Activated T-cell treated with anti-CD3 and anti-CD28 coated beads, Interleukin-2, amount 50 U/mL, for 4 hours (primary cell): ENCODE measurements at regions not wholly inside any gene's neighbourhood (a gene's known extent, or its start where the extent isn't known, plus 50 kb on each side); places are given as distances from the start of the nearest gene placed in this dataset.

ENCODE experiments used
- ATAC-seq, 2 donors: fragments of 200-7000 bp; cut with Tn5 transposase; one replicate each; pipeline ENCODE4 v1.10.0; 2021
- DNase-seq: peaks from one replicate; pipeline ENCODE4 v3.0.0-alpha.2; 2020
- H3K27me3 Mint-ChIP-seq: one replicate; pipeline ENCODE4 v1.8.0; 2021; ENCODE audit warnings: low read depth, mixed read lengths
- H3K36me3 Mint-ChIP-seq: one replicate; pipeline ENCODE4 v1.8.0; 2022; ENCODE audit warnings: mixed read lengths; ENCODE audit not compliant: insufficient read depth
- H3K4me1 Mint-ChIP-seq: one replicate; pipeline ENCODE4 v1.8.0; 2021; ENCODE audit warnings: low read depth, mixed read lengths
- H3K4me3 Mint-ChIP-seq: one replicate; pipeline ENCODE4 v1.8.0; 2021; ENCODE audit warnings: mild to moderate bottlenecking, moderate library complexity, mixed read lengths
- H3K9me3 Mint-ChIP-seq: one replicate; pipeline ENCODE4 v1.8.0; 2021; ENCODE audit warnings: mixed read lengths

DNA sequence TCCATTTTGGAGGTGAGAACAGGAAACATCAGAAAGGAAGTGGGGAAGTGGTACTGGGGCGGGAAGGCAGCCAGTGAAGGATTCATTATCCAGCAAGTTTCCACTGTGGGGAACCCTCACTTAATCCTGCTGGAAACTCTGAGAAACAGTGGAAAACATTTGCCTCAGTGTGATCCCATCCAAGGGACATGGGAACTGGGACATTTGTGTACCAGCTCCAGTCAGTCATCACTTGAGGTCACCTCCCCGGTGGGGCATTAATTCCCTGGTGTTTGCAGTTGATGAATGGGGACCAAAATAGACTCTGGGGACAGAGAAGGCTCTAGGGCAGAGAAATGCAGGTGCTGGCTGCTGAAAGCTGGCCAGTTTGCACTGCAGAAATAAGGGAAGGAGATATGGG lies 599.9 kb downstream of the BUD13 start:
- H3K27me3 Mint-ChIP-seq, result peaks cover 2% of the 10 kb centered on the region
- no peaks in the 10 kb centered on the region for H3K4me1 Mint-ChIP-seq
- ATAC-seq, result no peak
- H3K36me3 Mint-ChIP-seq, result no peaks in the 10 kb centered on the region
- DNase-seq, result no peak
- no peak overlapping the region for H3K4me3 Mint-ChIP-seq
- no peaks in the 10 kb centered on the region for H3K9me3 Mint-ChIP-seq

- Mint-ChIP-seq H3K4me1 (no peaks in the 10 kb centered on the region), H3K9me3 (no peaks in the 10 kb centered on the region), H3K4me3 (no peak overlapping the region), H3K36me3 (no peaks in the 10 kb centered on the region), H3K27me3 (peaks cover 2% of the 10 kb centered on the region)
- ATAC-seq (no peak), DNase-seq (no peak)
Measured at GRCh38 chr11:116172156-116172555, 600.6 kb downstream of the BUD13 start.

DNA sequence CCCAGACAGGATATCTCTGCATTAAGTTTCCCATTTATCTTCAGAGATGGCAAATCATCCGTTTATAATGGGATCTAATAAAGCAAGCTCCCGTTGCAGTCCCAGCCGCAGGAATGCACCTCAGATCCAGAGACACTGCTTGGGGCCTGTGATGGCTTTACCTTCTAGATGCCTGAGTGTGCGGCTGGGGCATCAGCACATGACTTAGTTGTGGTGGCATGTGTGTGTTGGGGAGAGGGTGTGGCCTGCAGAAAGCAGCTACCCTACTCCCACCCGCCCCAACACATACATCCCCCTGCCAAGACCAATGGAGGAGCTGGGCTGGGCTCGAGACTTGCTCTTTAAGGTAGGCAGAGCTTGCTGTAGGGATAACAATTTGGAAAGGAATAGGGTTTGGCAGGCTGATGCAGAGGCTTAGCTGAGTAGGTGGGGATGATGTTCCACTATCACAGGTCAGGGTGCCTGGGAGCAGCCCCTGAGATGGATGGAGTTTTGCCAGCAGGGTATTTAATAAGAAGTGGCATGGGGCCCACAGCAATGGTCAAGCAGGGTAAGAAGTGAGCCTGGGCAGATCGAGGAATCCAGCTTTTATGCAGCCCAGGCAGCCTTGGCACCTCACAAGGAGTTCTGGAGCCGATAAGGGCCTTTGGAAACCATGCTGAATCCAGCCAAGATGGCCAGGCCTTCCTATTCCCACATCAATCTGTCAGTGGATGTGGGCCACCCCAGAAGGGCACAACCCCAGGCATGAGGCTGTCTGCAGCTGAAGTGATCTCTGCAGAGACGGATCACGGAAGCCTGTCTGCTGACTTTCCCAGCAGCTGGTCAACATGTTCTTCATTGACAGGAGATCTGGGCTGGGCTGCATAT lies 601.3 kb downstream of the BUD13 start:
- no peak for DNase-seq
- Mint-ChIP-seq H3K4me3 (no peak overlapping the region), H3K4me1 (no peaks in the 10 kb centered on the region), H3K9me3 (no peaks in the 10 kb centered on the region), H3K36me3 (no peaks in the 10 kb centered on the region), H3K27me3 (peaks cover 2% of the 10 kb centered on the region)
- no peak for ATAC-seq

DNA sequence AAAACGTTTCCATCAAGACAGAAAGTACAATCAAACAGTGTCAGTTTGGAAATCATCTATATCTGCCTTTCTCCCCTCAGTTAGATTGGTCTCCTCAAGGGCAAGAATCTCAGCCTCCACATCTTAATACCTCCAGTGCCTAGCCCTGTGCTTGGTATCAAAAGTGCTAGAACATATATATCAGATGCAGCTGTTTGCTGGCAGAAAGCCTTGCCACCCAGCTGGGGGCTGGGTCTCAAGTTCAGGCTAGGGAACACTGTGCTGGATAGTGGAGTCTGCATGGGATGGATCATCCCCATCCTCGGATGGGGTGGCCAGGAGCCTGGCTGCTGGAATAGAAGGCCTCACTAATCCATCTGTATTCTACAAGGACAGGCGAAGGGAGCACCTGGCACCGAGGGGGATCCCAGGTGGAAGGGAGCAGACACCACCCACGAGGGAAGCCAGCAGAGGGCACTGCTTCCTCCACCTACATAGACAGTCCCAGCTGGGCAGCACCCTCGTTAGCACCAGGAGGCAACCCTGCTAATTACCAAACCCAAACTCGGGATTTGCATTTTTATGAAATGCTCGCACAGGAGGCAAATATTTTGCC lies 602.2 kb downstream of the BUD13 start:
- Mint-ChIP-seq H3K36me3 (no peaks in the 10 kb centered on the region), H3K4me3 (no peak overlapping the region), H3K9me3 (no peaks in the 10 kb centered on the region), H3K4me1 (no peaks in the 10 kb centered on the region), H3K27me3 (peaks cover 2% of the 10 kb centered on the region)
- ATAC-seq (no peak), DNase-seq (no peak)

DNA sequence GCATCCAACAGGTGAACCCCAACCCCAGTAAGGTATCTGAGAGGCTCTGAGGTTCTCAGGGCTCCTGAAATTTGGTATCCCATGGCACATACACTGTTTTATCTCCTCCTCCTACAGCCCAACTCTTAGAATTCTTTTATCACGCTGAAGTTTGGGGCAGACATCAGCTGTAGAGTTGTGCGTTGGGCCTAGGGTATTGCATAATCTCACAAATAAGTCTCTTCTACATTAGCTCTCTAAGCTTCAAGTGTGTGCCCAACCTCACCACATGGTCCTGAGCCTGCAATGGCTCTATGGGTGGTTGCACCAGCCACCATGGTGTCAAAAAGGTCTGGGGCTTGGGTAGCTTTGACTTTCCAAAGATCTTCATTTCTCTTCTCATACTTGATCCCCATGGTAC lies 603.0 kb downstream of the BUD13 start:
- Mint-ChIP-seq H3K4me3 (no peak overlapping the region), H3K27me3 (peaks cover 2% of the 10 kb centered on the region), H3K4me1 (no peaks in the 10 kb centered on the region), H3K36me3 (no peaks in the 10 kb centered on the region), H3K9me3 (peaks cover 3% of the 10 kb centered on the region)
- no peak for DNase-seq
- no peak for ATAC-seq

- H3K9me3 Mint-ChIP-seq, result peaks cover 3% of the 10 kb centered on the region
- H3K4me3 Mint-ChIP-seq, result no peak overlapping the region
- ATAC-seq (no peak), DNase-seq (no peak)
- peaks cover 1% of the 10 kb centered on the region for H3K27me3 Mint-ChIP-seq
- no peaks in the 10 kb centered on the region for H3K4me1 Mint-ChIP-seq
- no peaks in the 10 kb centered on the region for H3K36me3 Mint-ChIP-seq
Measured at GRCh38 chr11:116168459-116168787, 604.4 kb downstream of the BUD13 start.

GRCh38 chr11:116167706-116168458 lies 604.9 kb downstream of the BUD13 start:
- Mint-ChIP-seq H3K4me1 (no peaks in the 10 kb centered on the region), H3K9me3 (peaks cover 3% of the 10 kb centered on the region), H3K36me3 (no peaks in the 10 kb centered on the region), H3K4me3 (no peak overlapping the region), H3K27me3 (peaks cover 5% of the 10 kb centered on the region)
- ATAC-seq (no peak), DNase-seq (no peak)

- ATAC-seq (no peak), DNase-seq (no peak)
- H3K27me3 Mint-ChIP-seq, result peaks cover 5% of the 10 kb centered on the region
- H3K36me3 Mint-ChIP-seq, result no peaks in the 10 kb centered on the region
- no peaks in the 10 kb centered on the region for H3K4me1 Mint-ChIP-seq
- H3K4me3 Mint-ChIP-seq, result no peak overlapping the region
- peaks cover 3% of the 10 kb centered on the region for H3K9me3 Mint-ChIP-seq
Measured at GRCh38 chr11:116166573-116167465, 606.0 kb downstream of the BUD13 start.

DNA sequence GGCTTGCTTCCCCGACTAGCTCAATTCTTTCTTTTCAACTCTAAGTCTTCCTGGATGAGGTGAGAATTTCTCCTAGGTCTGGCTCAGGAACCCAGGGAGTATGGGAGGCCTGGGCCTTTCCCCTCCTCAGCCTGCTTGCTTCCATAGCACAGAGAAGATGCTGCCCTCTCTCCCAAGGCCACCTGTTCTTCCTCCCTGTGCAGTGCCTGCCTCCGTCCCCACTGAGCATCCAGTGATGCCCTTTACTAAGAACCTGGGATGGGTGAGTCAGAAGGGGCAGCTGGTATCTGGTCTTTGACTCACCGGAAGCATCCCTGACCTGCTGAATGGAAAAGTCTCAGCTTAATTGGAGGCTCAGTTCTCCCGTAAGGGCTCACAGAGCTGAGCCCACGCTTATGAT lies 607.9 kb downstream of the BUD13 start:
- ATAC-seq (no peak), DNase-seq (no peak)
- peaks cover 5% of the 10 kb centered on the region for H3K27me3 Mint-ChIP-seq
- no peaks in the 10 kb centered on the region for H3K4me1 Mint-ChIP-seq
- H3K4me3 Mint-ChIP-seq, result no peak overlapping the region
- H3K9me3 Mint-ChIP-seq, result peaks cover 3% of the 10 kb centered on the region
- no peaks in the 10 kb centered on the region for H3K36me3 Mint-ChIP-seq

DNA sequence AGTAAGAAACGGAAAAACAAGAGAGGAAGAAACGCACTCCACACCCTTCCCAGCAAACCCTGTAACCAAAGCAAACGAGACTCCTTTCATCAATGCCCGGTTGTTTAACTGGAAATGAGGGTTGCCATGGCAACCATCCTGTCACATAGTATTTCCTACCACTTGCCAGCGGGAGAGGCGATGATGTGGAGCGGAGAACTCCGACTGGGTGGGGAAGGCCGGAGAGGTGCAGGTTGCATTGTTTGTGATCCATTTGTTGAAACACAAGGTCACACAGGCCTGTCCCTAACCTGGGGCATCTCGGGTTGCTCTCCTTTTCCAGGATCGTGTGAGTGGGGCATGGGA lies 609.9 kb downstream of the BUD13 start:
- Mint-ChIP-seq H3K27me3 (peaks cover 5% of the 10 kb centered on the region), H3K36me3 (no peaks in the 10 kb centered on the region), H3K9me3 (peaks cover 3% of the 10 kb centered on the region), H3K4me3 (no peak overlapping the region), H3K4me1 (no peaks in the 10 kb centered on the region)
- DNase-seq, result no peak
- ATAC-seq, result no peak

GRCh38 chr11:116162086-116162885 lies 610.5 kb downstream of the BUD13 start:
- Mint-ChIP-seq H3K27me3 (peaks cover 5% of the 10 kb centered on the region), H3K4me3 (no peak overlapping the region), H3K4me1 (no peaks in the 10 kb centered on the region), H3K9me3 (peaks cover 3% of the 10 kb centered on the region), H3K36me3 (no peaks in the 10 kb centered on the region)
- ATAC-seq (no peak), DNase-seq (no peak)

DNA sequence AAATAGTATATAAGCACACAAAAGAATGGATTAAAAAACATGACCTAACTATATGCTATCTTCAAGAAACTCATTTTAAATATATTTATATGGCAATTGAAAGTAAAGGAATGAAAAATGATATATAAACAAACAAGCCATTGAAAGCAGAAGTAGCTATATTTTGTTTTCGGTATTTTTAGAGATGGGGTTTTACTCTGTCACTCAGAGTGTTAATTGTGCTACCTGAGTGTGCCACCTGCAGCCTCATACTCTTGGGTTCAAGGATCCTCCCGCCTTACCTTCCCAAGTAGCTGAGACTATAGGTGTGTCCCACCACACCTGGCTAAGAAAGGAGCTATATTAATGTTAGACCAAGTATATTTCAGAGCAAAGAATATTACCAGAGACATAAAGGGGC lies 624.1 kb downstream of the BUD13 start:
- peaks cover 3% of the 10 kb centered on the region for H3K9me3 Mint-ChIP-seq
- H3K27me3 Mint-ChIP-seq, result peaks cover 7% of the 10 kb centered on the region
- no peak for DNase-seq
- no peaks in the 10 kb centered on the region for H3K36me3 Mint-ChIP-seq
- H3K4me3 Mint-ChIP-seq, result no peak overlapping the region
- no peaks in the 10 kb centered on the region for H3K4me1 Mint-ChIP-seq
- no peak for ATAC-seq

DNA sequence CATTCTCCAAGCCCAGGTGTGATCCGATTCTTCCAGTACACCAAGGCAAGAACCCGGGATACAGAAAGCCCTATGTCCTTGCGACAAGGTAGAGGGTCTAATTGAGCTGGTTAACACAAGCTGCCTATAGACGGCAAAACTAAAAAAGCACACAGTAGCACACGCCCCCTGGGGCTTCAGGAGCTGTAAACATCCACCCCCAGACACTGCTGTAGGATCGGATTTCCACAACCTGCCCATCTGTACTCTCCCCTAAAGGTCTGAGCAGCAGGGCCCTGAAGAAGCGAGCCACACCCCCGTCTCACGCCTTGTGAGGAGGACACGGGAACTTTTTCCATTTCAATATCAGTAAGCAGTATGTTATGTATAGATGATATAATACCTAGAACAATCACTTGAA lies 624.7 kb downstream of the BUD13 start:
- no peak overlapping the region for H3K4me3 Mint-ChIP-seq
- H3K4me1 Mint-ChIP-seq, result no peaks in the 10 kb centered on the region
- H3K9me3 Mint-ChIP-seq, result peaks cover 3% of the 10 kb centered on the region
- peaks cover 7% of the 10 kb centered on the region for H3K27me3 Mint-ChIP-seq
- H3K36me3 Mint-ChIP-seq, result no peaks in the 10 kb centered on the region
- no peak for DNase-seq
- ATAC-seq, result no peak
